NCI-H82 (cell line): ENCODE measurements at regions not wholly inside any gene's neighbourhood (a gene's known extent, or its start where the extent isn't known, plus 50 kb on each side); places are given as distances from the start of the nearest gene placed in this dataset.

ENCODE experiments used
- DNase-seq: peaks from one replicate; lab custom pipeline; 2025; lab: John Stamatoyannopoulos, UW

GRCh38 chr11:8340296-8340695, 76.6 kb upstream of the LMO1 start:
- DNase-seq: no peak

- no peak for DNase-seq
Measured at GRCh38 chr11:8339592-8340022, 75.9 kb upstream of the LMO1 start.

GRCh38 chr11:8338138-8338537, 74.5 kb upstream of the LMO1 start:
- DNase-seq: peak; percentile 70

- no peak for DNase-seq
Measured at GRCh38 chr11:8337130-8337795, 73.6 kb upstream of the LMO1 start.

- DNase-seq: no peak
Measured at GRCh38 chr11:8336356-8337129, 72.9 kb upstream of the LMO1 start.

GRCh38 chr11:8335683-8336082, 72.0 kb upstream of the LMO1 start:
- DNase-seq: no peak

GRCh38 chr11:8335186-8335585, 71.5 kb upstream of the LMO1 start:
- DNase-seq: no peak

GRCh38 chr11:8333811-8334401, 70.2 kb upstream of the LMO1 start:
- DNase-seq: no peak

GRCh38 chr11:8333376-8333775, 69.7 kb upstream of the LMO1 start:
- peak; percentile 41 for DNase-seq

GRCh38 chr11:8332891-8333290, 69.2 kb upstream of the LMO1 start:
- DNase-seq: no peak

GRCh38 chr11:8332196-8332595, 68.5 kb upstream of the LMO1 start:
- DNase-seq: no peak

- no peak for DNase-seq
Measured at GRCh38 chr11:8331767-8332166, 68.1 kb upstream of the LMO1 start.

- DNase-seq: no peak
Measured at GRCh38 chr11:8330896-8331295, 67.2 kb upstream of the LMO1 start.

GRCh38 chr11:8330404-8330803, 66.7 kb upstream of the LMO1 start:
- DNase-seq: no peak

GRCh38 chr11:8329847-8330361, 66.2 kb upstream of the LMO1 start:
- DNase-seq: peak; percentile 89

- DNase-seq: no peak
Measured at GRCh38 chr11:8329336-8329735, 65.7 kb upstream of the LMO1 start.

GRCh38 chr11:8328848-8329330, 65.2 kb upstream of the LMO1 start:
- peak; percentile 94 for DNase-seq

GRCh38 chr11:8328231-8328794, 64.6 kb upstream of the LMO1 start:
- no peak for DNase-seq

- DNase-seq: peak; percentile 71
Measured at GRCh38 chr11:8327761-8328192, 64.1 kb upstream of the LMO1 start.

GRCh38 chr11:8326337-8326736, 62.7 kb upstream of the LMO1 start:
- DNase-seq: no peak

- DNase-seq: no peak
Measured at GRCh38 chr11:8325591-8326304, 62.1 kb upstream of the LMO1 start.
